G401.6 (cell line): ENCODE measurements at regions not wholly inside any gene's neighbourhood (a gene's known extent, or its start where the extent isn't known, plus 50 kb on each side); places are given as distances from the start of the nearest gene placed in this dataset.
"Not testable (repeated sequence)": the region's sequence is repeated elsewhere in the genome, so short reads cannot be mapped to it uniquely, and the experiment has no call there.

Experiments used
- FAIRE-seq: peaks from 2 replicates; lab custom pipeline; 2012; peaks lifted over from hg19 to GRCh38; lab: Jason Lieb, UNC

- FAIRE-seq = no peak
These were observed 459.4 kb downstream of the ETNK1 start for GRCh38 chr12:23084236-23084995.

GRCh38 chr12:23088594-23088993 lies 463.6 kb downstream of the ETNK1 start:
- no peak for FAIRE-seq

GRCh38 chr12:23093488-23093887 lies 468.5 kb downstream of the ETNK1 start:
- no peak for FAIRE-seq

GRCh38 chr12:23096321-23096720 lies 471.4 kb downstream of the ETNK1 start:
- no peak for FAIRE-seq

GRCh38 chr12:23098110-23098509 lies 473.1 kb downstream of the ETNK1 start:
- FAIRE-seq = no peak

GRCh38 chr12:23098517-23098916 lies 473.5 kb downstream of the ETNK1 start:
- FAIRE-seq = no peak

GRCh38 chr12:23099104-23099503 lies 474.1 kb downstream of the ETNK1 start:
- FAIRE-seq = no peak

- FAIRE-seq = no peak
These were observed 474.6 kb downstream of the ETNK1 start for GRCh38 chr12:23099604-23100003.

- no peak for FAIRE-seq
These were observed 484.0 kb downstream of the ETNK1 start for GRCh38 chr12:23108957-23109356.

GRCh38 chr12:23113781-23114180 lies 488.8 kb downstream of the ETNK1 start:
- no peak for FAIRE-seq

- FAIRE-seq = no peak
These were observed 491.0 kb downstream of the ETNK1 start for GRCh38 chr12:23115984-23116383.

GRCh38 chr12:23126794-23127193 lies 501.8 kb downstream of the ETNK1 start:
- no peak for FAIRE-seq

GRCh38 chr12:23127701-23128100 lies 502.7 kb downstream of the ETNK1 start:
- no peak for FAIRE-seq

- FAIRE-seq = no peak
These were observed 503.5 kb downstream of the ETNK1 start for GRCh38 chr12:23128462-23128861.

- FAIRE-seq = no peak
These were observed 507.4 kb downstream of the ETNK1 start for GRCh38 chr12:23132357-23132756.

- no peak for FAIRE-seq
These were observed 508.5 kb downstream of the ETNK1 start for GRCh38 chr12:23133471-23133870.

- FAIRE-seq = no peak
These were observed 514.1 kb downstream of the ETNK1 start for GRCh38 chr12:23139026-23139425.

GRCh38 chr12:23140710-23141109 lies 515.7 kb downstream of the ETNK1 start:
- no peak for FAIRE-seq

- no peak for FAIRE-seq
These were observed 516.4 kb downstream of the ETNK1 start for GRCh38 chr12:23141335-23141734.

GRCh38 chr12:23146070-23146469 lies 521.1 kb downstream of the ETNK1 start:
- FAIRE-seq = not testable (repeated sequence)

GRCh38 chr12:23168459-23168858 lies 543.5 kb downstream of the ETNK1 start:
- FAIRE-seq = no peak

GRCh38 chr12:23169012-23169695 lies 544.2 kb downstream of the ETNK1 start:
- FAIRE-seq = no peak

- no peak for FAIRE-seq
These were observed 544.7 kb downstream of the ETNK1 start for GRCh38 chr12:23169696-23170013.

- no peak for FAIRE-seq
These were observed 549.9 kb downstream of the ETNK1 start for GRCh38 chr12:23174917-23175316.
